A673 (cell line): ENCODE measurements at regions not wholly inside any gene's neighbourhood (a gene's known extent, or its start where the extent isn't known, plus 50 kb on each side); places are given as distances from the start of the nearest gene placed in this dataset.
A peak's percentile ranks its signal among the peaks of the same experiment; 100 is the strongest.

Experiments
- BruUV-seq: library from RNA; stranded (reverse); fragments of 400-500 nt; replicated peaks from 2 replicates; lab custom pipeline; 2021; lab: Mats Ljungman, UMichigan
- CTCF ChIA-PET: fragments of 300-600 bp; sonication (Branson Sonifier 250); formaldehyde crosslinking; loops from one replicate; lab custom pipeline; 2022; ENCODE audit warnings: antibody characterized with exemption; lab: Charles Lee
- POLR2A ChIA-PET: fragments of 300-600 bp; sonication (Branson Sonifier 250); formaldehyde crosslinking; loops from one replicate; lab custom pipeline; 2022; ENCODE audit warnings: antibody characterized with exemption; ENCODE audit not compliant: low non-redundant PET; lab: Charles Lee
- DNase-seq: peaks from one replicate; pipeline ENCODE4 v3.0.0-alpha.2; 2015; ENCODE audit warnings: low spot score
- H3K27ac ChIP-seq: fragments of 200-600 bp; sonication (generic); 2 replicates; pipeline ENCODE4 v1.5.1; 2016; ENCODE audit warnings: mixed run types, low read depth, mild to moderate bottlenecking, mixed read lengths, antibody characterized with exemption, low read length; ENCODE audit not compliant: poor library complexity, severe bottlenecking
- H3K27me3 ChIP-seq: fragments of 200-600 bp; sonication (generic); replicated peaks from 2 replicates; pipeline ENCODE4 v1.6.1; 2017; ENCODE audit warnings: mixed run types, low read depth, mild to moderate bottlenecking, mixed read lengths, antibody characterized with exemption, low read length; ENCODE audit not compliant: insufficient read depth, poor library complexity
- H3K36me3 ChIP-seq: fragments of 200-600 bp; sonication (generic); 2 replicates; pipeline ENCODE4 v1.6.1; 2016; ENCODE audit warnings: mixed run types, mild to moderate bottlenecking, mixed read lengths, antibody characterized with exemption, low read length; ENCODE audit not compliant: insufficient read depth, poor library complexity, severe bottlenecking
- H3K4me1 ChIP-seq: fragments of 200-600 bp; sonication (generic); 2 replicates; pipeline ENCODE4 v1.6.1; 2017; ENCODE audit warnings: mixed run types, mild to moderate bottlenecking, mixed read lengths, antibody characterized with exemption, low read length; ENCODE audit not compliant: insufficient read depth, poor library complexity, severe bottlenecking
- H3K4me3 ChIP-seq: fragments of 200-600 bp; sonication (generic); 2 replicates; pipeline ENCODE4 v1.5.1; 2016; ENCODE audit warnings: low read depth, mixed run types, mild to moderate bottlenecking, mixed read lengths, low read length; ENCODE audit not compliant: poor library complexity, severe bottlenecking
- H3K9me3 ChIP-seq: fragments of 200-600 bp; sonication (generic); 2 replicates; pipeline ENCODE4 v1.6.1; 2016; ENCODE audit warnings: mixed run types, low read depth, mild to moderate bottlenecking, mixed read lengths, antibody characterized with exemption, low read length; ENCODE audit not compliant: poor library complexity, severe bottlenecking
- EZH2 ChIP-seq: fragments of 200-600 bp; sonication (generic); IDR thresholded peaks from 2 replicates; pipeline ENCODE4 v1.6.1; 2017; ENCODE audit warnings: borderline replicate concordance, low read depth, mild to moderate bottlenecking, mixed read lengths, antibody characterized with exemption, low read length; ENCODE audit not compliant: poor library complexity, severe bottlenecking
- intact Hi-C: fragments of 100-400 bp; cut with micrococcal nuclease; formaldehyde crosslinking; loops from one replicate; pipeline ENCODE4 v1.10.0; 2022; ENCODE audit not compliant: unreplicated experiment
- TF ChIP-seq, protein P1 (sequence below): fragments of 300-800, 200-600 bp; sonication (generic); conservative IDR thresholded peaks from 2 replicates; pipeline ENCODE4 v1.5.1; 2017; ENCODE audit warnings: low read depth, mild to moderate bottlenecking, antibody characterized with exemption, low read length, moderate library complexity, mixed read lengths

DNA sequence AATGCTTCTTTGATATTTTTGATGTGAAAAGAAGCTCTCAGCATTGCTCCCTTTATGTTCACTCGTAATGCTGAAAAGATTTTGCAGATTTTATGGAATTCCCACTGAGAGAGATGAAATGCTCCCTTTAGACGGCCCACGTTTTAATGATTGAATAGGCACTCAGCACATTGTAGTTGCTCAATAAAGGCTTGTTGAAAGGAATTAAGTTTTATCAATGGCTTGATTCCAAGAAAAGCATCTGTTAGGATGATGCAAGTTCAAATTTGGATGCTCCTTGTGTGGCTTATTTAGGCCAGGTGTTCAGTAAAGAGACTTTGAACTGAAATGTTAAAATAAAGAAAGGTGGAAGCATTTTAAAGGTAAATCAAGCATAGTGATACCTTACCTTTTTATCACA lies 725.1 kb downstream of the EPHA4 start:
- Histone ChIP-seq H3K27me3 (no peaks in the 10 kb centered on the region), H3K9me3 (no peaks in the 10 kb centered on the region), H3K27ac (no peak overlapping the region), H3K36me3 (no peaks in the 10 kb centered on the region), H3K4me1 (no peaks in the 10 kb centered on the region), H3K4me3 (no peak overlapping the region)
- TF ChIP-seq EZH2 = no peak
- TF ChIP-seq, protein P1, sequence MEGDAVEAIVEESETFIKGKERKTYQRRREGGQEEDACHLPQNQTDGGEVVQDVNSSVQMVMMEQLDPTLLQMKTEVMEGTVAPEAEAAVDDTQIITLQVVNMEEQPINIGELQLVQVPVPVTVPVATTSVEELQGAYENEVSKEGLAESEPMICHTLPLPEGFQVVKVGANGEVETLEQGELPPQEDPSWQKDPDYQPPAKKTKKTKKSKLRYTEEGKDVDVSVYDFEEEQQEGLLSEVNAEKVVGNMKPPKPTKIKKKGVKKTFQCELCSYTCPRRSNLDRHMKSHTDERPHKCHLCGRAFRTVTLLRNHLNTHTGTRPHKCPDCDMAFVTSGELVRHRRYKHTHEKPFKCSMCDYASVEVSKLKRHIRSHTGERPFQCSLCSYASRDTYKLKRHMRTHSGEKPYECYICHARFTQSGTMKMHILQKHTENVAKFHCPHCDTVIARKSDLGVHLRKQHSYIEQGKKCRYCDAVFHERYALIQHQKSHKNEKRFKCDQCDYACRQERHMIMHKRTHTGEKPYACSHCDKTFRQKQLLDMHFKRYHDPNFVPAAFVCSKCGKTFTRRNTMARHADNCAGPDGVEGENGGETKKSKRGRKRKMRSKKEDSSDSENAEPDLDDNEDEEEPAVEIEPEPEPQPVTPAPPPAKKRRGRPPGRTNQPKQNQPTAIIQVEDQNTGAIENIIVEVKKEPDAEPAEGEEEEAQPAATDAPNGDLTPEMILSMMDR = no peak
- no TSS peak for BruUV-seq
- ChIA-PET POLR2A (interaction anchor here (0.5 kb wide), 1 partner anchor 1199 kb away, joined by 9 read pairs; no protein-coding TSS in a partner anchor), CTCF (no interaction called here)
- intact Hi-C loops = no loop called here
- no peak for DNase-seq

DNA sequence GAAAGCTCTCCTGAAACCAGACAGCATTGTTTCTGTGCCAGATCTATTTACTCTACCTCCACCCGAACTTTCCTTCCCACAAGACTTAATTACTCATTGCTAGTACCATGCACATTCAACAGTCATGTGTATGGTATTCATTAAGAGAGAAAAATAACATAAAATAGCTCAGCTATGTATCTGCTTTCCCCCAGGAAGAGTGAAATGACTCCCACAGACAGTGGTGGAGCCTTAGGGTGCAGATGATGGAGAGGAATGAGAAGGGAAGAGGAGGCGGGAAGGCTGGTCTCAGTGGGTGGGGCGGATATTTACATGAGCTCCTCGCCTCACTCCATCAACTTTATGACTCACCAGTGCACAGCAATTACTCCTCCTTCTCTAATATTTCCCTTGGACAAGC lies 724.5 kb downstream of the EPHA4 start:
- no peaks in the 10 kb centered on the region for H3K4me1 ChIP-seq
- intact Hi-C loops = no loop called here
- H3K9me3 ChIP-seq = no peaks in the 10 kb centered on the region
- no peak overlapping the region for H3K4me3 ChIP-seq
- H3K36me3 ChIP-seq = no peaks in the 10 kb centered on the region
- DNase-seq = peak; percentile 60
- POLR2A ChIA-PET = interaction anchor here (0.6 kb wide), 1 partner anchor 15 kb away, joined by 6 read pairs; no protein-coding TSS in a partner anchor
- no peak overlapping the region for H3K27ac ChIP-seq
- CTCF ChIA-PET = no interaction called here
- no peaks in the 10 kb centered on the region for H3K27me3 ChIP-seq
- TF ChIP-seq, protein P1 = no peak
- no peak for TF ChIP-seq EZH2
- no TSS peak for BruUV-seq

DNA sequence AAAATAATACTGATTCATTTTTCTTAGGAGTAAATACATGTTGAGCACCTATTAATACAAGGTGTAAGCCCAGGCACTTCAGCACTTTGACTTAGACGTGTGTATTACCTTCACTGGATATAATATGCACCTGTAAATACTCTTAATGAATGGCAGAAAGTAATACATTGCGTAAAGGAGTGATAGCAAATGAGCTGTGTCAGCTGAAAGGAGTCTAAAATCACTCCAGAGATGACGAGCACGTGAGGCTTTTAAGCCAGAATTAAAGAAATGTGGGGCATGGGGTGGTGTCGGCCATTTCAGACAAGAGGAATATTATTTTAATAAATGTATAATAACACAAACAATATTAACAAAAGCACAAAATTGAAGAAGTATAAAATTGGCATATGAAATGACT lies 722.7 kb downstream of the EPHA4 start:
- no peaks in the 10 kb centered on the region for H3K27me3 ChIP-seq
- TF ChIP-seq EZH2 = no peak
- TF ChIP-seq, protein P1 = no peak
- ChIA-PET CTCF (no interaction called here), POLR2A (no interaction called here)
- H3K4me1 ChIP-seq = no peaks in the 10 kb centered on the region
- no peak overlapping the region for H3K4me3 ChIP-seq
- intact Hi-C loops = no loop called here
- no peaks in the 10 kb centered on the region for H3K9me3 ChIP-seq
- H3K27ac ChIP-seq = no peak overlapping the region
- BruUV-seq = no TSS peak
- no peak for DNase-seq
- no peaks in the 10 kb centered on the region for H3K36me3 ChIP-seq
